HepG2 (cell line): ENCODE measurements at regions not wholly inside any gene's neighbourhood (a gene's known extent, or its start where the extent isn't known, plus 50 kb on each side); places are given as distances from the start of the nearest gene placed in this dataset.

Source experiments
- ATAC-seq: fragments of 200-7000 bp; cut with Tn5 transposase; 3 replicates; pipeline ENCODE4 v1.9.1; 2020; ENCODE audit warnings: mild to moderate bottlenecking, moderate library complexity
- BruUV-seq: library from RNA; stranded (reverse); fragments of 400-500 nt; replicated peaks from 2 replicates; lab custom pipeline; 2021; lab: Mats Ljungman, UMichigan
- CTCF ChIA-PET: fragments of 300-600 bp; formaldehyde crosslinking; extraction: SDS; loops from one replicate; lab custom pipeline; 2021; ENCODE audit warnings: low total read pairs, inconsistent platforms, low intra/inter-chr PET ratio; lab: Yijun Ruan, JAX
- POLR2A ChIA-PET: fragments of 350-600 bp; sonication (Branson Sonifier 250); formaldehyde crosslinking; loops from one replicate; lab custom pipeline; 2020; ENCODE audit warnings: antibody characterized with exemption, inconsistent platforms; lab: Yijun Ruan, JAX
- DNase-seq: peaks from one replicate; pipeline ENCODE4 v3.0.0-alpha.2; 2015; ENCODE audit warnings: low spot score
- FAIRE-seq: peaks from 3 replicates; lab custom pipeline; 2011; peaks lifted over from hg19 to GRCh38; lab: Jason Lieb, UNC
- H2AFZ ChIP-seq: one replicate; pipeline ENCODE4 v1.6.1; 2011; ENCODE audit warnings: low read length, inconsistent platforms
- H3K27ac ChIP-seq: fragments of 300-600 bp; 3 replicates; pipeline ENCODE4 v1.8.0; 2011; ENCODE audit warnings: mixed run types, mild to moderate bottlenecking, mixed read lengths, low read length, inconsistent platforms; ENCODE audit not compliant: insufficient read depth; ENCODE audit errors: extremely low read length
- H3K27me3 ChIP-seq, 2 experiments: fragments of 200-600 bp in 1 of 2; 2 replicates in 1 of 2; 3 replicates in 1 of 2; pipeline versions ENCODE4 v1.6.0 to v1.8.0; 2011; ENCODE audit warnings: low read length in 2 of 2, mild to moderate bottlenecking in 2 of 2, moderate library complexity in 2 of 2, inconsistent platforms in 1 of 2; ENCODE audit not compliant: insufficient read depth in 2 of 2, control insufficient read depth in 1 of 2
- H3K36me3 ChIP-seq, 2 experiments: fragments of 200-600 bp in 1 of 2; replicated peaks in 1 of 2; 2 replicates in 1 of 2; 3 replicates in 1 of 2; pipeline versions ENCODE4 v1.5.1 to v1.8.0; 2011; ENCODE audit warnings: low read length in 2 of 2, inconsistent platforms in 1 of 2; ENCODE audit not compliant: insufficient read depth in 2 of 2, control insufficient read depth in 1 of 2
- H3K4me1 ChIP-seq: 2 replicates; pipeline ENCODE4 v1.5.1; 2012; ENCODE audit warnings: low read length, inconsistent platforms; ENCODE audit not compliant: insufficient read depth
- H3K4me2 ChIP-seq: 2 replicates; pipeline ENCODE4 v1.6.0; 2011; ENCODE audit warnings: low read depth, low read length, inconsistent platforms
- H3K4me3 ChIP-seq, 3 experiments: fragments of 200-600 bp in 1 of 3; sonication (generic), shearing (Covaris generic) in 1 of 3; replicated peaks in 1 of 3; 2 replicates each; pipeline ENCODE4 v1.5.1; 2011 to 2016; ENCODE audit warnings: low read length in 3 of 3, inconsistent platforms in 2 of 3, low read depth in 2 of 3, mild to moderate bottlenecking in 2 of 3, control low read depth in 1 of 3, mixed read lengths in 1 of 3; ENCODE audit not compliant: insufficient read depth in 1 of 3
- H3K79me2 ChIP-seq: one replicate; pipeline ENCODE4 v1.6.1; 2011; ENCODE audit warnings: low read length, inconsistent platforms; ENCODE audit not compliant: insufficient read depth
- H3K9ac ChIP-seq: 2 replicates; pipeline ENCODE4 v1.6.0; 2011; ENCODE audit warnings: mild to moderate bottlenecking, low read depth, low read length, inconsistent platforms; ENCODE audit not compliant: insufficient read depth
- H3K9me3 ChIP-seq: 2 replicates; pipeline ENCODE4 v1.5.1; 2012; ENCODE audit warnings: mild to moderate bottlenecking, low read length
- H4K20me1 ChIP-seq: 2 replicates; pipeline ENCODE4 v1.6.0; 2011; ENCODE audit warnings: inconsistent platforms, mild to moderate bottlenecking, low read length, moderate library complexity; ENCODE audit not compliant: insufficient read depth
- AFF4 ChIP-seq: sonication (generic); formaldehyde crosslinking; IDR thresholded peaks from 2 replicates; pipeline ENCODE4 v1.4.0; 2020; ENCODE audit warnings: missing genetic modification reagents
- DMAP1 ChIP-seq: IDR thresholded peaks from 2 replicates; pipeline ENCODE4 v1.6.1; 2016
- ELF4 ChIP-seq: sonication (generic); formaldehyde crosslinking; IDR thresholded peaks from 2 replicates; pipeline ENCODE4 v1.5.0; 2020; ENCODE audit warnings: missing genetic modification reagents, mild to moderate bottlenecking, moderate library complexity, borderline replicate concordance
- HMG20B ChIP-seq: conservative IDR thresholded peaks from 2 replicates; pipeline ENCODE4 v1.6.1; 2016; ENCODE audit warnings: missing genetic modification reagents, missing compliant biosample characterization
- HNF1B ChIP-seq: sonication (generic); formaldehyde crosslinking; IDR thresholded peaks from 2 replicates; pipeline ENCODE4 v1.5.1; 2020; ENCODE audit warnings: mild to moderate bottlenecking, moderate library complexity, missing genetic modification reagents
- REST ChIP-seq, 2 experiments: IDR thresholded peaks; 2 replicates each; pipeline ENCODE4 v1.6.1; 2011 to 2012; ENCODE audit warnings: low read length in 2 of 2, borderline replicate concordance in 1 of 2, low read depth in 1 of 2, mild to moderate bottlenecking in 1 of 2, moderate library complexity in 1 of 2
- TFDP1 ChIP-seq: IDR thresholded peaks from 2 replicates; pipeline ENCODE4 v1.6.1; 2016; ENCODE audit warnings: missing compliant biosample characterization, missing genetic modification reagents, borderline replicate concordance
- TP53 ChIP-seq: sonication (generic); formaldehyde crosslinking; conservative IDR thresholded peaks from 2 replicates; pipeline ENCODE4 v1.4.0; 2020; ENCODE audit warnings: missing genetic modification reagents
- ZBTB26 ChIP-seq: IDR thresholded peaks from 2 replicates; pipeline ENCODE4 v1.6.1; 2016; ENCODE audit warnings: missing compliant biosample characterization, missing genetic modification reagents, borderline replicate concordance
- ZNF607 ChIP-seq: sonication (generic); formaldehyde crosslinking; IDR thresholded peaks from 2 replicates; pipeline ENCODE4 v1.5.1; 2020; ENCODE audit warnings: missing genetic modification reagents, mild to moderate bottlenecking, borderline replicate concordance
- ZSCAN9 ChIP-seq: IDR thresholded peaks from 2 replicates; pipeline ENCODE4 v1.6.1; 2016; ENCODE audit warnings: borderline replicate concordance
- WGBS: methylation state at CpG from one replicate; pipeline ENCODE4 v1.1.6; 2017; ENCODE audit warnings: low lambda C conversion rate; 5-methylcytosine and 5-hydroxymethylcytosine counted together
- in situ Hi-C: cut with HindIII; loops from 2 replicates; pipeline ENCODE4 v1.10.0; 2017; ENCODE audit warnings: low pct_unique_long_range_greater_than_20kb; ENCODE audit not compliant: extremely low pct_ligation_motif_present
- intact Hi-C: fragments of 100-400 bp; cut with micrococcal nuclease; formaldehyde crosslinking; loops from one replicate; pipeline ENCODE4 v1.10.0; 2022; ENCODE audit not compliant: unreplicated experiment

- TF ChIP-seq TP53 (CRISPR knock-in tag) (no peak), REST (IDR thresholded peaks at IDR 0.05; ENCODE audit: borderline replicate concordance in 1 of 2, low read depth in 1 of 2, low read length in 2 of 2) (no peak), AFF4 (CRISPR knock-in tag) (no peak), TFDP1 (CRISPR knock-in tag) (no peak), ZNF607 (CRISPR knock-in tag) (no peak), ZBTB26 (CRISPR knock-in tag) (no peak), ELF4 (CRISPR knock-in tag) (no peak), HMG20B (CRISPR knock-in tag) (no peak), HNF1B (CRISPR knock-in tag) (no peak), ZSCAN9 (CRISPR knock-in tag) (no peak), DMAP1 (CRISPR knock-in tag) (no peak)
- Histone ChIP-seq H3K27me3 (no peaks in the 10 kb centered on the region; a peak in 1 of 5 replicates), H3K4me2 (no peak overlapping the region), H3K36me3 (no peaks in the 10 kb centered on the region), H3K9me3 (peaks cover 81% of the 10 kb centered on the region), H3K4me3 (no peak overlapping the region), H3K4me1 (no peaks in the 10 kb centered on the region), H2AFZ (no peak overlapping the region), H4K20me1 (no peaks in the 10 kb centered on the region), H3K27ac (no peak overlapping the region), H3K79me2 (no peaks in the 10 kb centered on the region), H3K9ac (no peak overlapping the region)
- intact Hi-C loops: no loop called here
- FAIRE-seq (no peak), DNase-seq (no peak), ATAC-seq (no peak)
- in situ Hi-C loops: no loop called here
- POLR2A ChIA-PET: no interaction called here
- 14% methylated on average over 2 of the region's 2 CpGs for WGBS
- CTCF ChIA-PET: no interaction called here
- BruUV-seq: no TSS peak
Measured at GRCh38 chr10:9800571-9800970, 1217.1 kb upstream of the CELF2 start.
